Stimulated activated CD8-positive, alpha-beta memory T cell treated with anti-CD3 and anti-CD28 coated beads, Interleukin-2, amount 100 ng/mL, for 1 hour (primary cell): ENCODE measurements at regions not wholly inside any gene's neighbourhood (a gene's known extent, or its start where the extent isn't known, plus 50 kb on each side); places are given as distances from the start of the nearest gene placed in this dataset.

Experiments used
- DNase-seq, 2 donors: peaks; one replicate each; pipeline ENCODE4 v3.0.0-alpha.2; 2020; ENCODE audit warnings: low read depth in 2 of 2

DNA sequence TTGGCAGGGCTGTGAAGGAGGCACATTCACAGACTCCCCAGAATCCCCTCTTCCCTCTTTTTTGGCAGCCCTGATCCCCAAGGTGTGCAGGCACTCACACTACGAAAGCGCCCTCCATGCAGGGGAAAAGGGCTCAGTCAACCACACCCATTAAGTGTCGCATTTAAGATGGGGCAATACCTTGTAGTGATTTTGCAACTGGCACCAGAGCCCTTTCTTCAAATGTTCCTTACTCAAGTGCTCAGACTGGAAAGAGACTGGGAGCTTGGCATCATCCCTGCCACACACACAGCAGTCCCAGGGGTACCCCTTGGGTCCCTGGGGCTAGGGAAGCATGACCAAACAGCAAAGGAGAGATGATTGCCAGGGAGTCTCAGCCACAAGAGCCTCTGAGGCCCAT lies 190.1 kb downstream of the HAUS1 start:
- no peak for DNase-seq

DNA sequence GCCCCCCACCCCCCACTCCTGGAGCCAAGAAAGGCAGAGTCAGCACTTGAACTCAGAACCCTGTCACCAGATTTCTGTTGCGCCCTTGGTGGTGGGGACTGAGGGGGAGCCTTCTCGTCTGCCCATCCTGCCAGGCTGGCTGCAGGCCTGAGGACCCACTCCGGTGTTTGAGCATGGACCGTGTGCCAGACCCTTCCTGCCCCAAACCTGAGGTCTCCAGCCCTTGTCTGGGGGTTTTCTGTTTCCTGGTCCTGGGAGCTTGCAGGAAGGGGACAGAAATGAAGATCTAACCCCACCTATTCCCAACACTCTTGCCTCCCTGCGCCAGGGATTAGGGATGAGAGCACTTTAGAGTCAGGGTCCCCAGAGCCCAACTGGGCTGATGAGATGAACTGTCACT lies 190.6 kb downstream of the HAUS1 start:
- no peak for DNase-seq

DNA sequence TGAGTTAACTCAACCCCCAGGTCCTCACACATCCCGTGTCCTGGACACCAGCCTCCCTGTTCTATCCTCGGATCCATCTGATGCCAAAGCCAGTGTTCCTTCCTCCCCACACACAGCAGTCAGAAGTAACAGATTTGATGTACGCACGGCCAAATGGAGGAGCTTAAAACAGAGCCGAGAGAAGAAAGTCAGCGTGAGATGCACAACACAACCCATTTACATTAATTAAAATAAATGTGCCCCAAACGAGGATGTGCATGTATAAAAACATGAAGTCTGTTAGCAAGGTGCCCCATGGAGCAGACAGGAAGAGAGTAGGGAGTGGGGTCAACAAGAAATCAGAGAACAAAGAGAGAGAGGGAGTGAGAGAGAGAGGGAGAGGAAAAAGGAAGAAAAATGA lies 191.2 kb downstream of the HAUS1 start:
- no peak for DNase-seq

DNA sequence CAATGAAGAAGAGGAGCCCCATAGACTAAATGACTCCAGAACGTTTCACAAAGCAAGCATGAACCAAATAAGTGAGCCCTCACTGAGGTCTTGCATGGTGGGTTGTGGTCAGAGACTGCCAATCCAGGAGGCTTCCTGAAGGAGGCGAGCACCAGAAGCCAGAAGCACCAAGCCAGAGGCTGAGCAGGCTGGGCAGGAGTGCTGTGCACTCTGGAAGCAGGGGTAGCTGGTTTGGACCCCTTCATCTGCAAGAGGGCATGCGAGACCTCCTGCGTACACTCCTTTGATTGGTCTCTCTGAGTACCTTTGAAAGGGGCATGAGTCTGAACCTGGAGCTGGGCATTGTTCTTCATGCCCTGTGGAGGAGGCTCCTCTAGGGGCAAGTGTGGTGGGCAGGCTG lies 192.5 kb downstream of the HAUS1 start:
- DNase-seq: no peak

DNA sequence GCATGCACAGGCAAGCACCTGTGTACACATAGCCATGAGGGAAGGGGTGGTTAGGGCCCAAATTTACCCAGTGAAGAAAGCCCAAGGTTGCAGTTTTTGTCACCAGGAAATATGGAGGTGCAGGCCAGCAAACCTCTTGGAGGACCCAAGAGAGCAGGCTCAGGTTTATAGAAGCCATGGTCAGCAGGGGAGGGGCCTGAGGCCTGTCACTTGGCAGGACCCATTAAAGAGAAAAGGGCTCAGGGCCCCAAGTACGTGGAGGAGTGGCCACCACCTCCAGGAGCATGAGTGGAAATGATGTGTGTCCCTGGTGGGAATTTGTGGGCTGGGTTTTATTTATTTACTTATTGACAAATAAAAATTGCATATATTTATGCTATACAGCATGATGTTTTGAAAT lies 192.9 kb downstream of the HAUS1 start:
- DNase-seq: no peak

DNA sequence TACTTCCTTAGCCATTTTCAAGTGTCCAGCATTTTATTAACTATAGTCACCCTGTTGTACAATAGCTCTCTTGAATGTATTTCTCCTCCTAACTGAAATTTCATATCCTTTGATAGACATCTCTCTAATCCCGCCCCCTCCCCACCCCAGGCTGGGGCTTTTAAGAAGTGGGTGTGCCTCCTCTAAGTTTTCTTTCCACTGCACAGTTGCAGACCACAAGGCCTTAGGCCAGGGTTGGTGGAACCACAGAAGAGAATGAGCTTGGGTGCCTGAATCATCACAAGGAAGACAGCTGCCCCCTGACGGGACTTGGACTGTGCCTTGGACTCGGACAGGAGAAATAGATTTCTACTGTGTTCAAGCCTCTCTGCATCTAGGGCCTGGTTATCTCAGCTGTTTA lies 193.4 kb downstream of the HAUS1 start:
- DNase-seq: no peak

DNA sequence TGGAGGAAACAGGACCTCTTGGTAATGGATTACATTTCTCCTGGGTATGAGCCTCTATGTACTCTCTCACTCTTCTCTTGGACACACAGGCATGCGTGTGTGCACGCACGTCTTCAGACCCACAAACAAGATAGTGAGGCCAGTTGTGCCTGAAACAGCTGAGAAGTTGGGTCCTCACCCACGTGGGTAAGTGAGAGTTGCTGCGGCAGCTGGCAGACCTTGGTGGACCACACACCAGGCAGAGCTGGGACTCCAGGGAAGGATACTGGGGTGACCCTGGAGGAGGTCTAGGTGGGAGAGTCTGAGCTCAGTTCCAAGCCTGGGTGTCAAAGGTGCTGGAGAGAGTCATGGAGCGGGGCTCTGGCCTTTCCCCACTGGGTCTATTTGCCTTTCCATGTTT lies 194.3 kb downstream of the HAUS1 start:
- no peak for DNase-seq

DNA sequence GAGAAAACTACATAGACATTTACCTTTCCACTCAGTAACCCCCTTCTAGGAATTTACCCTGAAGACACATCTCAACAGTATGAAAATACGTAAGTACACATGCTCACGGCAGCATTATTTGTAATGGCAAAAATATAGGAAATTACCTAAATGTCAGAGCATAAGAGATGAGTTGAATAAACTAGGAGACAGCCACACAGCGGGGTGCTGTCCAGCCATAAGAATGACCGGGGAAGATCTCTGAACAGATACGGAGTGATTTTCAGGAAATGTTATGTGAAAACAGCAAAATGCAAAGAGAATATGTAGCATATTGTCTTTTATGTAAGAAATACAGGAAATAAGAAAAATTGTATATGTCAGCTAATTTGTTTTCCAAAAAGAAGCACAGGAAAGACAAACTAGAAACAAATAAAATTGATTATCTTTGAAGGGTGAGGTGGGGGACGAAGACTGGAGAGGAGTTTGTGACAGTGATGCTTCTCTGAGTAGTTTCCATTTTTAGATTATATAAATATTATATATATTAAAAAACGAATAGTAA lies 195.4 kb downstream of the HAUS1 start:
- no peak for DNase-seq

DNA sequence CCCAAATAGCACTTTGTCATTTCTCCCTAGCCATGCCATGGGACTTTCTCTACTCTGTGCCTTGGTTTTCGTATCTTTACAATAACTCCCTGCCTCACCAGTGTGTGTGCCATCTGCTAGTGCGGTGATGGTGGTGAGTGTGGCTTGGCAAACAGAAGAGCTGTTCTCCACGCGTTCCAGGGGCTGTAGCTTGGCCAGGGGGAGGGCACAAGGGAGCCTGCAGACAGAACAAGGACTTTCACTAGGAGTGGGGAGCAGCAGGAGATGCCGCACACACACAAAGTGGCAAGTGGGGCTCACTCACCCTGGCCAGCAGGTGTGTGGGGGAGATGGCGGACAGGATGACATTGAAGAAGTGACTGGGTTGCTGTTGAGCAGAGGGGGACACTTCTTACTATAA lies 196.9 kb downstream of the HAUS1 start:
- DNase-seq: no peak

DNA sequence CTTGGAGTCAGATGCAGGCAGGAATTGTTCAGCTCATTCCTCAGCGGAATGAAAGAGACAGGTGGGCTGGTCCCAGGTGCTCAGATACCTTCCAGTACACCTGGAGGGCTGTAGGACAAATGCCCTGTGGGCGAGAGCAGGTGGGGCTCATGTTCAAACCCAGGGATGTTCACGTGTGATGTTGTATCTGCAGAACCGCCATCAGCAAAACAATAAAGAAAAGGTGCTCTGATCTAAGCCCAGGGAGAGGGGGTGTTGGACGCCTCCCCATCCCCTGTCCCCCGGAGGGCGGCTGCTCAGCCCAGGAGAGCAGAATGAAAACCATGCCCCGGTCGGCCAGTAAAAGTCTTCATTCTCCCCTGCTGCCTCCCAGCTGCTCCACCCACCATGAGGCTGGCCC lies 197.4 kb downstream of the HAUS1 start:
- no peak for DNase-seq

DNA sequence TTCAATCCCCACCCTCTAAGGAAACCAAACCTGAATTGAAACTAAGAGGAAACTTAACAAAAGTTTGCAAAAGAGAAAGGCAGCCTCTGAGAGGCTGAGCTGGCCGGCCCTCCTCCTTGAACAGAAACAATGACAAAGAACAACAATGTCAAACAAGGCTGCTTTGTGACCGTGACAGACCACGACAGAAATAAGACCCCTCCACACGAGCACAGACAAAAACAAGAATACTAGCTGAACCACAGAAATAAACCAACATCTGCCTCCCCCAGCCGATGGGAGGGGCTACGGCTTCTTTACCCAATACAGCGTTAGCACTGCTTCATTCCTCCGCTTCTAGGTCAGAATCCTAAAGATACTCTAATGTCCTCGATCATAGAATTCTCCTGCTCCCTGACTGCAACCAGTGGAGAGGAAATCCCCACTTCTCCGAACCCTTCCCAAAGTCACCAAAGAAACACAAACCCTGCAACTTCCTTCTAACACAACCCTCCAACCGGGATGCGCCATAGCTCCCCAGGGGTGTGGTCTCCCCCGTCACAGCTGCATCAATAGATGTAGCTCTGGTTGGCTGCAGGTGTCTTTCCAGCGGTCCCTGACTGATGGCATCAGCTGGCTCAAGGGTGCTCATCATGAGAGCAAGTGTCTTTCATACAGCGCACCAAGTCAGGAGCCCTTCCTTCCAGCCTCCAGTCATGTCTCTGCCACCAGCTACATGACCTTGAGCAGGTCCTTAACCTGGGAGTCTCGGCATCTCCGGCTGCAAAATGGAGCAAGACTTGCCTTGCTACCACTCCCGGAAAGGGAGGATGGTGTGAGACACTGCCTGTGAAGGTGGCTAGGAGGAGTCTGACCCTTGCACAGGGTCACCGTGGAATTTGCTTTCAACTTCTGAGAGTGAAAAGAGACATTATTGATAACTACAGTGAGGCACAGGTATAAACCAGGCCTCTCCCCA lies 198.6 kb downstream of the HAUS1 start:
- DNase-seq: no peak

DNA sequence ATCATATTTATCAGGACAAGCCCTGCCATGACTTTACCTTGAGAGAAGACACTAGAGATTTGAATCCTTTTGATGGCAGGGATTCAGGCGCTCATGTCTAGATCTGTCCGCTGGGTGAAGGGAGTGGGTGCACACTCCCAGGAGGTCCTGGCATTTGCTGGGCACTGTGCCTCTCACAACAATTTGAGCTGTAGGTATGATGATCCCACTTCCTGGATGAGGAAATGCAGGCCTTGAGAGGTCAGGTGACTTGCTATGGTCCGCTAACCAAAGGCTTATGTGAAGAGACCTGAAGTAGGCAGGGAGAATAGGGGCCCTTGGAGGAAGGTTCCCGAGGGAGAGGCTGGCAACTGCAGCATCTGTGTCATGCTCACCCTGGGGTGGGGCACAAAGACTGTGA lies 206.1 kb downstream of the HAUS1 start:
- no peak for DNase-seq

DNA sequence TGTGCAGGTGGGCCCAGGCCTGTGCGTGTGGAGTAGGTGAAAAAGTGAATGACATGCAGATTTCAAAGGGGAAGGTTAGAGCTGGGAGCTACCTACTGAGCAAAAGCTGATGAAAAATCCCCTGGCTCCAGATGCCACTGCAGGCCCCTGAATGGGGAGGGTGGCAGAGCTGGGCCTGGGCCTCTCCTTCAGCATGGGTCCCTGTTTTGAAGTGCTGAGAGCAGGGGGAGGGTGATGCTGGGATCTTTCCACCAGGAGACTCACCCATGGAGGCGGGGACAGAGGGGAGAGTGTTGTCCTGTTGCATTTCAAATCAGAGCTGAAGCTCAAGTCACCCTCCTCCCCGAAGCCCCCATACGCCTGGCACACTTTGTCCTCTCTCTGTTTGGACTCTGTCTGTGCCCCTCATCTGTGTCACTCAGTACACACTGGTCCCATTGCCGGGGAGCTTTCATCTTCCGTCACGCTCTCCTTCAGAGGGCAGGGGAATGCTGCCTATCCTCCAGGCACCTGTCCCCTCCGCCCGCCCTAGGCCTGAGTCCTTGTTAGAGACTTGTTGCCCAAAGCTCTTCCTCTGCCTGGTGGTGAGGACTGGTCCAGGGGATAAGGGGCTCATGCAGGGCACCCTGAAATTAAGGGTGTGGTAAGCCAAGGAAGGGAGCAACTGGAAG lies 206.6 kb downstream of the HAUS1 start:
- no peak for DNase-seq

DNA sequence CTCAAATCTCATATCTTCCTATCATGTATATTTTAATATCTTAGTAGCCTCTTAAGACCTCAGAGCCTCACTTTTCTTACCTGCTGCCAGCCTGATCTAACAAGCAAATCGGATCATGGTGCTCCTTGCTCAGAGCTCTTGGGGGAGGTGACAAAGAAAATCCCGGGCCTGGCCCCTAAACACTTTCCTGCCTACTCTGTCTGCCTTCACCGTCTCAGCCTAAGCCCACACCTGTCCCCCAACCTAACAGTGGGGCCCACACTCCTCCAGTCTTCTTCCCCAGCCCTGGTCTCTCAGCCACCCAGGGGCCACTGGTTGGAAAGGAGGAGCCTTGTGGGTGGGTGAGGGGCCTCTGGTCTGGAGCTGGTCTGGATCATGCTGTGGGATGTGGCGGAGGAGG lies 207.3 kb downstream of the HAUS1 start:
- no peak for DNase-seq

DNA sequence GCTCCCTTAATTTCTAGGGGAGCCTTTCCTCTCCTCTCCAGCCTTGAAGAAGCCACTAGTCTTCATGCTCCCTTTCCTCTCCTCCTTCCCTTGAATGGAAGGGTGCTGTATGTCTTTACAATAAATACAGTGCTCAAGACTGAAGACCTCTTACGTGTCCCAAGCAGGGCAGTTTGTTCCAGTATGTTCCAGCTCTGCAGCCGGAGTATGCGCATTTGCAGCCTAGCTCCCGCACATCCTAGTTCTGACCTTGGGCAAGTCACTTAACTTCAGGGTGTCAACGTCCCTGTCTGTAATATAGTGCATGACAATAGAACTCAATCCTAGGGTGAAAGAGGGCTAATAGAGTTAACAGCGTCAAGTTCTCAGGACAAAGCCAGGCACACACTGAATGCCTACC lies 208.0 kb downstream of the HAUS1 start:
- no peak for DNase-seq

DNA sequence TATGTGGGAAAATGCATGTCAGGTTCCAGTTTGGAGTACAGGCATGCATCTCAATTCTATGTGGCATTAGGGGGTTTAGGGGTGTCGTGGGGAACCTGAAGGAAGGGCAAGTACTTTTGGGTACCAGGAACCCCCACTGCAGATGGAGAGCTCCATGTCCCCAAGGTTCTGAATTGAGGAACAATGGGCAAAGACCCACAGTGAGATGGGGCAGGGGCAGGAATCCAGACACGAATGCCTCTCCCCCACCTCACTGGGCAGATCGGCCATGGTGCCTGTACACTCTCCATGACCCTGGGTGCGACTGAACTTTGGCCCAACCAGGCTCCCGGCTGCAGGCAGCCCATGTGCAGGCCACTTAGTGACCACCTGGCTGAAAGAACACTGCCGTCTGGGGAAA lies 209.3 kb downstream of the HAUS1 start:
- DNase-seq: no peak

DNA sequence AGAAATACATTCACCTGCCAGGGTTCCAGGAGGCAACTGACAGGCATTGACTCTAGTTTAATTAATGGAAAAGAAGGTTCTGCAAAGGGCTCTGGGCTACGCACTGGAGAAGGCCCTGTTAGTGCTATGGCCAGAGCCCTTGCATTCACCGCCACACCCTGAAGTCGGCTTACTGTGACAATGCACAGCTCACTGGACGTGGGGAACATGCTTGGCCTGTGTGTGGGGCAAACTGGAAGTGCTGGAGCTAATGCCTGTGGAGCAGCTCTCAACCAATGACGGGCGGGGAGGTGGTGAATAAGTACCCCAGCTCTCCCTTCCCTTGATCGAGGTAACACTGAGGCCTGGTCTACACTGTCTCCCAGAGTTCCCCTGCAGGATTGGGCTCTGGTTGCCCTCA lies 209.8 kb downstream of the HAUS1 start:
- DNase-seq: no peak

DNA sequence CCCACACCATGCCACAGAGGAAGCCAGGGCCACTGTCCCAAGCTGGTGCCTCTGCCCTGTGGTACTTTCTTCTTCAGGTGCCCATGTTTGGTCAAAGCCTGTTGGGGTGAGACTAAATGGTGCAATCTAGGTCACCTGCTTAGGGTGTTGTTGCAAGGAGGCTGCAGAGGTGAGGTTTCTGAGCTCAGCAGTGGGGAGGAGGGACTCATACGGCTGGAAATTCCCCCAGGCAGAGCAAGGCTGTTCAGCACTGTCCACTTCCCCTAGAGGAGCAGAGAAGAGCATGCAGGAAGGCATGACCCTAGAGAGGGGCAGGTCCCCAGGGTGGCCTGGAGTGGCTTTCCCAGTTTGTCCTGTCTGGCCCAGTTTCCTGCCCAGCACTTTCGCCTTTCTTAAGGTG lies 211.0 kb downstream of the HAUS1 start:
- DNase-seq: no peak

DNA sequence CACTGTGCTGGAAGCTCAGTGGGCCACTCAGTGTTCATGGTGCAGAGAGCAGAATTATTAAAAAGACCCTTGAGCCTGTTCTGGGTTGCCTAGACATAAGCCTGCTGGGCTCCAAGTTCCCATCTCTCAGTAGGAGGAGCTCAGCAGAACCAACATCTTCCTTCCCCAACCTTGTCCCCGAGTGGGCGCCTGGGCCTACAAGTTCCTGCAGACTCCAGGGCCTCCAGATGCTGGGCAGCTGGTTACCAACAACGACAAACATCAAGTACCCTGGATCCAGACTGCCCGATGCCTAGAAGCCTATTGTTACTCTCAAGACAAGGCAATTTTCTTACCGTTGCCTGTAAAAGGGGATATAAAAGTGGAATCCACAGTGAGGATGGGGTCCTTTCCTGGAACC lies 214.2 kb downstream of the HAUS1 start:
- DNase-seq: no peak

DNA sequence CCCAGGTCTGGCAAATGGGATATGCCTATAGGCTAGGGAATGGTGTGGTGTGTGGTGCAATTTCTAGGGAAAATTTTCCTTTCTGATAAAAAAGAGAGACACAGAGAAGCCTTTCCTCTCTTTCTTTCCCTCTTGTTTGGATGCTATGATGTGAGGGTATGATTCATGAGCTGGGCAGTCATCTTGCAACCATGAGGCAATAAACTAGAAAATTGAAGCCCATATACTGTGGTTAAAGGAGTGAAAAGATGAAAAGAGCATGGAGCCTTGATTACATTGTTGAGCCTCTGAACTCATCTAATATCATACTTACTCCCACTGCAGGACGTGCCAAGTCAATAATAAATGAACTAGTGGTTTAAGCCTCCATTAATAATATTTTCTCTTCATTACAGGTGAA lies 215.6 kb downstream of the HAUS1 start:
- DNase-seq: no peak

DNA sequence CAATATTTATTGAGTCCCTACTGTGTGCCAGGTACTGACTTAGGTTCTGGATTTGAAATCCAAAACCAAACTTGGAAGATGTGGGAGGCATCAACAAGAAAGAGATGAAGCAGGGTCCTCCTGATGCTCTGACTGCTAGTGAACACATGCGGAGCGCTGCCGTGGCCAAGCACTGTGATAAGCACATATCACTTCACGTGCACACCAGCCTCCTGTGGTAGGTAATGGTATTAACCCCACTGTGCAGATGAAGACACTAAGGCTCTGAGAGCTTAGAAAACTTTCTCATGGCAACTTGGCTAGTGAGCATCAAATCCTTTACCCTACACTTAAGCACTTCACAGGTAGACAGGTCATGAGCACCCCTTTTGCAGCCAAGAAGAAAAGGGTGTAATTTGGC lies 216.1 kb downstream of the HAUS1 start:
- DNase-seq: no peak

DNA sequence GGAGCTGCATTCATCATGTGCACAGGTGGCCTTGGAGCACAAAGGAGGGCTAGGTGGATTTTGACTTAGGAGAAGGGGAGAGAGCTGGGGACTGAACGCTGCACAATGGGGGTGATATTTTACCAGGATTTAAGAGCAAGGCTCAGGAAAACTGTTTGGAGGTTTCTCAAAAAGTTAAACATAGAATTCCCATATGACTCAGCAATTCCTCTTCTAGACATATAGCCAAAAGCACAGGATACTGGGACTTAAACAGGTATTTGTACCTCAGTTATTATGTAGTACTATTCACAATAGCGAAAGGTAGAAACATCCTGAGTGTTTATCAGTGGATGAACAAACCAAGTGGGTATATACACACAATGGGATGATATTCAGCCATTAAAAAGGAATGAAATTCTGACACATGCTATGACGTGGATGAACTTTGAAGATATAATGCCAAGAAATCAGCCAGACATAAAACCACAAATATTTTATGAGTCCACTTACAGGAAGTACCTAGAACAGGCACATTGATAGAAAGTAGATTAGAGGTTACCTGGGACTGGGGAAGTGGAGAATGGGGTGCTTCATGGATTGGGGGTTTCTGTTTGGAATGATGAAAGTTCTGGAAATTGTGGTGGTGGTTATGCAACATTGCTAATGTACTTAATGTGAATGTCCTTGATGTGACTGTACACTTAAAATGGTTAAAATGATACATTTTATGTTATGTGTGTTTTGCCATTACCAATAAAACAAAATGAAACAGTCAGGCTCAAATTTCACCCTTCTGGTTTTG lies 216.9 kb downstream of the HAUS1 start:
- DNase-seq: no peak
